ENCODE measurements at regions not wholly inside any gene's neighbourhood (a gene's known extent, or its start where the extent isn't known, plus 50 kb on each side); places are given as distances from the start of the nearest gene placed in this dataset.

- no peak overlapping the region for H3K4ac ChIP-seq (ENCODE audit: low read depth, low read length)
- no peak overlapping the region for H4K5ac ChIP-seq (ENCODE audit: insufficient read length, low read depth, low read length)
- no peaks in the 10 kb centered on the region for H3K23me2 ChIP-seq (ENCODE audit: insufficient read length, low read depth, low read length, poor library complexity, severe bottlenecking)
- no peak overlapping the region for H2BK5ac ChIP-seq (ENCODE audit: insufficient read length, low read length)
- DNase-seq = no peak
- peaks cover 2 to 4% of the 10 kb centered on the region in 2 experiments; a peak in 3 of 5 replicates for H3K9me3 Mint-ChIP-seq
- no peak overlapping the region for H2BK12ac ChIP-seq (ENCODE audit: insufficient read length, low read depth, low read length)
- H3K18ac ChIP-seq (ENCODE audit: insufficient read length, low read depth, low read length) = no peak overlapping the region
- H3K4me2 ChIP-seq (ENCODE audit: insufficient read depth, insufficient read length, low read length) = no peak overlapping the region
- H4K91ac ChIP-seq (ENCODE audit: insufficient read length, low read depth, low read length) = no peak overlapping the region
- no peak overlapping the region for H2AK5ac ChIP-seq (ENCODE audit: insufficient read length, low read length)
- peaks cover 0 to 3% (median 0%) of the 10 kb centered on the region in 3 experiments; a peak in 5 of 7 replicates for H3K36me3 Mint-ChIP-seq (ENCODE audit: insufficient read depth in 1 of 3, low read depth in 3 of 3)
- H3K27ac ChIP-seq (ENCODE audit: insufficient read length, low read depth, low read length) = no peak overlapping the region
- H3K9ac ChIP-seq (ENCODE audit: extremely low read depth, insufficient read length, low read length) = no peak overlapping the region
- H2AFZ ChIP-seq (ENCODE audit: low read length) = no peak overlapping the region
- H3T11ph ChIP-seq (ENCODE audit: low read length) = no peak overlapping the region
- no peaks in the 10 kb centered on the region for H3K9me3 ChIP-seq (ENCODE audit: control insufficient read depth, low read depth, low read length)
- no peak overlapping the region for H4K8ac ChIP-seq (replicated peaks; ENCODE audit: insufficient read length, low read depth, low read length)
- no peaks in the 10 kb centered on the region for H3K4me1 Mint-ChIP-seq
- no peak overlapping the region for H2BK20ac ChIP-seq (ENCODE audit: low read depth, low read length, poor library complexity, severe bottlenecking)
- no peak overlapping the region for H2BK15ac ChIP-seq (ENCODE audit: low read depth, low read length)
- H2BK120ac ChIP-seq (ENCODE audit: low read depth, low read length, poor library complexity, severe bottlenecking) = no peak overlapping the region
- H3K4me1 ChIP-seq (ENCODE audit: insufficient read depth, low read length) = no peaks in the 10 kb centered on the region
- no peak overlapping the region for H3K4me3 Mint-ChIP-seq
- H3K23ac ChIP-seq (ENCODE audit: insufficient read length, low read depth, low read length) = no peak overlapping the region
- no peak overlapping the region for H3K14ac ChIP-seq (ENCODE audit: insufficient read depth, low read length)
- H3K79me2 ChIP-seq (ENCODE audit: insufficient read depth, low read length) = no peaks in the 10 kb centered on the region
- TF ChIP-seq CTCF (conservative IDR thresholded peaks at IDR 0.05) = no peak
- H3K79me1 ChIP-seq (ENCODE audit: insufficient read depth, low read depth, low read length, poor library complexity, severe bottlenecking) = no peaks in the 10 kb centered on the region
- no peaks in the 10 kb centered on the region for H3K27me3 Mint-ChIP-seq (ENCODE audit: low read depth)
- no peaks in the 10 kb centered on the region for H4K20me1 ChIP-seq (ENCODE audit: control insufficient read depth, insufficient read depth, insufficient read length)
- no peak overlapping the region for H3K56ac ChIP-seq (ENCODE audit: insufficient read length, low read depth, low read length)
- no peak overlapping the region for H3K27ac Mint-ChIP-seq
- no peaks in the 10 kb centered on the region; the same call in 1 of the 2 replicates for H3K27me3 ChIP-seq (ENCODE audit: insufficient read depth, low read length)
- WGBS (ENCODE audit: extremely low coverage, insufficient read length, low lambda C conversion rate) = no CpG with 5 or more reads among the region's 3 CpGs
Measured at GRCh38 chr2:136344339-136344738, 226.4 kb upstream of the CXCR4 start.
